Fibroblast of lung (primary cell): ENCODE measurements at regions not wholly inside any gene's neighbourhood (a gene's known extent, or its start where the extent isn't known, plus 50 kb on each side); places are given as distances from the start of the nearest gene placed in this dataset.

Experiments used
- EZH2 ChIP-seq: IDR thresholded peaks from 2 replicates; pipeline ENCODE4 v1.5.1; 2012; ENCODE audit warnings: low read length, control low read depth, mild to moderate bottlenecking; ENCODE audit errors: missing control alignments
- TF ChIP-seq, protein P1 (sequence below), 2 donors: IDR thresholded peaks in 1 of 2; conservative IDR thresholded peaks in 1 of 2; 1 replicate in 1 of 2; 2 replicates in 1 of 2; pipeline ENCODE4 v1.5.1; 2011 to 2012; ENCODE audit warnings: low read length in 2 of 2, control low read depth in 1 of 2, inconsistent platforms in 1 of 2, low read depth in 1 of 2, mild to moderate bottlenecking in 1 of 2

DNA sequence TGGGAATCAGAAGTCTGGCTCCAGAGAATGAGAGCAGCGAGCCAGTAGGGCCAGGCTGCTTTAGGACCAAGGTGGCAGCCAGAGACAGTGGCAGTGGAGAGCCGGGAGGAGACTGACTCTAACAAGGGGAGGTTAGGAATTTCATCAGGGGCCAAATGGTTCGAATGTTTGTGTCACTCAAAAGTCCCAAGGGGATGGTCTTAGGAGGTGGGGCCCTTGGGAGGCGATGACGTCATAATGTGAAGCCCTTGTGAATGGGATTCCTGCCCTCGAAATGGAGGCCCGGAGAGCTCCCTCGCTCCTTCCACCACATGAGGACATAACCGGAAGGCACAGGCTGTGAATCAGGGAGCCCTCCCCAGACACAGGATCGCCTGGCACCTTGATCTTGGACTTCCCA, 299.7 kb downstream of the QKI start:
- no peak for TF ChIP-seq EZH2
- TF ChIP-seq, protein P1, sequence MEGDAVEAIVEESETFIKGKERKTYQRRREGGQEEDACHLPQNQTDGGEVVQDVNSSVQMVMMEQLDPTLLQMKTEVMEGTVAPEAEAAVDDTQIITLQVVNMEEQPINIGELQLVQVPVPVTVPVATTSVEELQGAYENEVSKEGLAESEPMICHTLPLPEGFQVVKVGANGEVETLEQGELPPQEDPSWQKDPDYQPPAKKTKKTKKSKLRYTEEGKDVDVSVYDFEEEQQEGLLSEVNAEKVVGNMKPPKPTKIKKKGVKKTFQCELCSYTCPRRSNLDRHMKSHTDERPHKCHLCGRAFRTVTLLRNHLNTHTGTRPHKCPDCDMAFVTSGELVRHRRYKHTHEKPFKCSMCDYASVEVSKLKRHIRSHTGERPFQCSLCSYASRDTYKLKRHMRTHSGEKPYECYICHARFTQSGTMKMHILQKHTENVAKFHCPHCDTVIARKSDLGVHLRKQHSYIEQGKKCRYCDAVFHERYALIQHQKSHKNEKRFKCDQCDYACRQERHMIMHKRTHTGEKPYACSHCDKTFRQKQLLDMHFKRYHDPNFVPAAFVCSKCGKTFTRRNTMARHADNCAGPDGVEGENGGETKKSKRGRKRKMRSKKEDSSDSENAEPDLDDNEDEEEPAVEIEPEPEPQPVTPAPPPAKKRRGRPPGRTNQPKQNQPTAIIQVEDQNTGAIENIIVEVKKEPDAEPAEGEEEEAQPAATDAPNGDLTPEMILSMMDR (conservative IDR thresholded peaks at IDR 0.05 in 1 of 2, IDR thresholded peaks at IDR 0.05 in 1 of 2; ENCODE audit: low read depth in 1 of 2, low read length in 2 of 2) = no peak
